Kasumi-1 (cell line): ENCODE measurements at regions not wholly inside any gene's neighbourhood (a gene's known extent, or its start where the extent isn't known, plus 50 kb on each side); places are given as distances from the start of the nearest gene placed in this dataset.

ENCODE experiments used
- DNase-seq, 2 experiments: peaks; one replicate each; lab custom pipeline; 2025; lab: John Stamatoyannopoulos, UW

DNA sequence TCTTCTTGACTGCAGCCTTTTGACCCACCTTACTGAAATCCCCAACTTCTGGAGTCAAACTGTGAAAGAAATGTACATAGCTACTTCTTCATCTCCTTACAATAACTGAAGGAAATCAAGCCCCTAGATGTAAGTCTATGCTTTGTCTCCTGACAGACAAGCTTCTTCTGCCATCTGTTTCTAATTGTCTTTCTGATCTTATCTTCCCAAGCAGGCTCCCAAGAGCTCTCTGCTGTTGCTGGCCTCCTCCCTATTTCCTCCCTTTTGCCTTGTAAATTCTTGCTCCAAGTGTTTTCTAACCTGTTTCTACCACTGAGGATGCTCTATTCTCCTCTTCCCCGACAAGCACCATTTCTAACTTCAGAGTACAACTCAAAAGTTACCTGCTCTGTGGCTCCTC, 77.4 kb upstream of the OSR1 start:
- DNase-seq: no peak

DNA sequence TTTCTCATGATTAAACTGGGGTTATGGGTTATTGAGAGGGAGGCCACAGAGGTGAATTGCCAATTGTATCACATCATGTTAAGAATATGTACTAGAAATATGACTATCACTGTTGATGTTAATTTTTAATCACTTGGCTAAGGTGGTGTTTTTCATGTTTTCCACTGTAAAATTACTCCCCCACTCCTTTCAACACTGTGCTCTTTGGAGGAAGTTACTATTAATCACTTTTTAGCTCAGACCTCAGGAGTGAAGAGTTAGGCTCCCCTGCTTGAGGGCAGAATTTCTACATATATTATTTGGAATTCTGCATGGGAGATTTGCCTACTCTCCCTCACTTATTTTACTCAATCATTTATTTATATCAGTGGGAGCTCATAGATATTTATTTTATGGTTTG, 76.0 kb upstream of the OSR1 start:
- DNase-seq: no peak

GRCh38 chr2:19426941-19427340, 68.5 kb upstream of the OSR1 start:
- no peak for DNase-seq

DNA sequence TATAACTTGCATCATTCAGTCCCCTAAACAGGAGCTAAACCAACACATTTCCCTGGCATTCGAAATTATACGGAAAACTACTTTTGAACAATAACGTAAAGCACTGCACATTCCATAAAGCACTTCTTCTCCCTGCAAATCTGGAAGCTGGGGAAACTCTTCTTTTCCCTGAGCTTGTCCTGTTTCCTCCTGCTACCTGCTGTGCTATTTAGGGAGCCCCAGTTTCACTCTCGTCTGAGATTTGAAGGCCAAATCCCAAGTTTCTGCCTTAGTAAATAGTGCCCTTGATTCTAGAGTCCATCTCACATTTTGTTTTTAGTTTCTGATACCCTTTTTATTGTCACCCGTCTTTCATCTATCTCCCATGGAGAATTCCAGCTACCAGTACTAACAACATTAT, 67.7 kb upstream of the OSR1 start:
- DNase-seq: no peak

- DNase-seq: no peak
These were observed 67.0 kb upstream of the OSR1 start for GRCh38 chr2:19425419-19425818.

GRCh38 chr2:19419211-19419880, 60.9 kb upstream of the OSR1 start:
- no peak for DNase-seq

- DNase-seq: no peak
These were observed 58.6 kb upstream of the OSR1 start for GRCh38 chr2:19416784-19417684.

GRCh38 chr2:19416083-19416482, 57.7 kb upstream of the OSR1 start:
- DNase-seq: no peak

DNA sequence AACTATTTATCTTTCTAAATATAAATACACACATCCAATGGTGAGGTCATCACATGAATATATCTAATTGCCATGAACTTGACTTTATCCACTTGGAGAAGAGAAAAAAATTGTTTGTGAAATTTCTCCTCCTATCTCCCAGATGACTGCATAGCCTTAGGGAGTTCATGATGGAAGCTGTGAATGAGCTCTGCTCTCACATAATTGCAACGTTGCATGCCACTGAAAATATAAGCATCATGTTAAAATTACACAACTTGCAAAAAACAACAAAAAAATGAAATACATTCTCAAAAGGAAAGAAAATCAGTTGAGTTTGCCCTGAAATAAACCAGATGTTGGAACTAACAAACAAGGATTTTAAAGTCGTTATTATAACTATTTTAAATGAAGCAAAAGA, 50.6 kb upstream of the OSR1 start:
- no peak for DNase-seq

DNA sequence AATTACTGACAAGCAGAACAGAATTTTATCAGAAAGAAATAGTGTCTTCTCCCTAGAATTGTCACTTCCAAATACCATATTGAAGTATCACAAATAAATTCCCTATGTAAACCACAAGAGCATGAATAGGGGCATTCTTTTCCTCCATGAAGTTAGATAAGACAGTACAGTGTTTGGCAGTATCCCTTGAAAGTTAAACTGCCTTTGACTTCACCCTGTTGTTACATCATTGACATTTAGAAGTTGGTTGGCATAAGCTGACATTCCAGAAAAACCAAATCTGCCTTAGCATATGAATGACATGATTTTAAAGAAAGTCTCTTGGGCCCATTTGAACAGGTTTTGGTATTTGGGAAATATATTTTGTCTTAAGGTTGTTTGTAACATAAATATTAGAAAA, 50.2 kb upstream of the OSR1 start:
- DNase-seq: no peak
